ENCODE measurements at regions not wholly inside any gene's neighbourhood (a gene's known extent, or its start where the extent isn't known, plus 50 kb on each side); places are given as distances from the start of the nearest gene placed in this dataset.

- Mint-ChIP-seq H3K27ac (peak overlapping the region in 1 of 9 donors; percentile 21), H3K4me1 (peaks cover 0 to 15% (median 8%) of the 10 kb centered on the region in 7 donors), H3K9me3 (peaks cover 0 to 4% (median 0%) of the 10 kb centered on the region in 11 donors), H3K27me3 (peaks cover 0 to 14% (median 4%) of the 10 kb centered on the region in 5 donors), H3K4me3 (no peak overlapping the region), H3K36me3 (no peaks in the 10 kb centered on the region)
- Histone ChIP-seq H3K4me3 (ENCODE audit: low read length) (no peak overlapping the region), H3K36me3 (ENCODE audit: control insufficient read depth in 2 of 3, insufficient read depth in 3 of 3, low read length in 3 of 3) (no peaks in the 10 kb centered on the region), H3K27ac (ENCODE audit: low read depth, low read length) (no peak overlapping the region), H3K9me3 (ENCODE audit: control insufficient read depth in 2 of 3, low read length in 3 of 3) (no peaks in the 10 kb centered on the region), H3K27me3 (ENCODE audit: control insufficient read depth in 2 of 2, insufficient read depth in 2 of 2, low read length in 2 of 2) (no peaks in the 10 kb centered on the region), H3K4me1 (ENCODE audit: control insufficient read depth in 2 of 2, insufficient read depth in 2 of 2, low read length in 2 of 2) (no peaks in the 10 kb centered on the region)
- ATAC-seq (no peak), DNase-seq (no peak)
- CTCF ChIA-PET, result interaction anchor here (0.6 kb wide), 1 partner anchor 501 kb away, joined by 4 read pairs; no protein-coding TSS in a partner anchor
- POLR2A ChIA-PET, result no interaction called here
- intact Hi-C loops (cut with micrococcal nuclease), result no loop called here
These were observed 54.3 kb upstream of the APCDD1L start for GRCh38 chr20:58569241-58570125.

GRCh38 chr20:58568483-58569240 is 53.5 kb upstream of the APCDD1L start:
- Mint-ChIP-seq H3K9me3 (peaks cover 0 to 5% (median 1%) of the 10 kb centered on the region in 11 donors), H3K27ac (peak overlapping the region in 1 of 9 donors; percentile 21), H3K4me3 (no peak overlapping the region), H3K4me1 (peaks cover 0 to 15% (median 8%) of the 10 kb centered on the region in 7 donors), H3K27me3 (peaks cover 0 to 14% (median 4%) of the 10 kb centered on the region in 5 donors), H3K36me3 (peaks cover 0 to 2% (median 0%) of the 10 kb centered on the region in 5 donors)
- ChIA-PET POLR2A (no interaction called here), CTCF (interaction anchor here (0.6 kb wide), 1 partner anchor 500 kb away, joined by 4 read pairs; no protein-coding TSS in a partner anchor)
- Histone ChIP-seq H3K27ac (ENCODE audit: low read depth, low read length) (no peak overlapping the region), H3K4me3 (ENCODE audit: low read length) (no peak overlapping the region), H3K27me3 (ENCODE audit: control insufficient read depth in 2 of 2, insufficient read depth in 2 of 2, low read length in 2 of 2) (no peaks in the 10 kb centered on the region), H3K36me3 (ENCODE audit: control insufficient read depth in 2 of 3, insufficient read depth in 3 of 3, low read length in 3 of 3) (no peaks in the 10 kb centered on the region), H3K4me1 (ENCODE audit: control insufficient read depth in 2 of 2, insufficient read depth in 2 of 2, low read length in 2 of 2) (no peaks in the 10 kb centered on the region), H3K9me3 (ENCODE audit: control insufficient read depth in 2 of 3, low read length in 3 of 3) (no peaks in the 10 kb centered on the region)
- intact Hi-C loops (cut with micrococcal nuclease), result no loop called here
- ATAC-seq (no peak), DNase-seq (no peak)

- intact Hi-C loops (cut with micrococcal nuclease), result no loop called here
- no peak overlapping the region for H3K27ac Mint-ChIP-seq
- ChIA-PET POLR2A (no interaction called here), CTCF (no interaction called here)
- H3K4me3 ChIP-seq (ENCODE audit: low read length), result no peak overlapping the region
- H3K4me1 Mint-ChIP-seq, result peaks cover 0 to 15% (median 8%) of the 10 kb centered on the region in 7 donors
- no peaks in the 10 kb centered on the region for H3K27me3 ChIP-seq (ENCODE audit: control insufficient read depth in 2 of 2, insufficient read depth in 2 of 2, low read length in 2 of 2)
- no peaks in the 10 kb centered on the region for H3K4me1 ChIP-seq (ENCODE audit: control insufficient read depth in 2 of 2, insufficient read depth in 2 of 2, low read length in 2 of 2)
- DNase-seq, result no peak
- no peak overlapping the region for H3K27ac ChIP-seq (ENCODE audit: low read depth, low read length)
- peaks cover 0 to 10% (median 2%) of the 10 kb centered on the region in 11 donors for H3K9me3 Mint-ChIP-seq
- no peaks in the 10 kb centered on the region for H3K9me3 ChIP-seq (ENCODE audit: control insufficient read depth in 2 of 3, low read length in 3 of 3)
- H3K4me3 Mint-ChIP-seq, result no peak overlapping the region
- peaks cover 0 to 14% (median 4%) of the 10 kb centered on the region in 5 donors for H3K27me3 Mint-ChIP-seq
- no peak for ATAC-seq
- H3K36me3 ChIP-seq (ENCODE audit: control insufficient read depth in 2 of 3, insufficient read depth in 3 of 3, low read length in 3 of 3), result no peaks in the 10 kb centered on the region
- H3K36me3 Mint-ChIP-seq, result peaks cover 0 to 7% (median 0%) of the 10 kb centered on the region in 5 donors
These were observed 52.9 kb upstream of the APCDD1L start for GRCh38 chr20:58568126-58568482.

- Mint-ChIP-seq H3K27ac (no peak overlapping the region), H3K36me3 (peaks cover 0 to 7% (median 0%) of the 10 kb centered on the region in 5 donors), H3K4me3 (no peak overlapping the region), H3K9me3 (peaks cover 0 to 10% (median 2%) of the 10 kb centered on the region in 11 donors), H3K27me3 (peaks cover 0 to 13% (median 5%) of the 10 kb centered on the region in 5 donors), H3K4me1 (peaks cover 0 to 15% (median 8%) of the 10 kb centered on the region in 7 donors)
- ChIA-PET CTCF (interaction anchor here (0.6 kb wide), 2 partner anchors 13 to 102 kb away, joined by 3 read pairs; no protein-coding TSS in a partner anchor), POLR2A (no interaction called here)
- Histone ChIP-seq H3K36me3 (ENCODE audit: control insufficient read depth in 2 of 3, insufficient read depth in 3 of 3, low read length in 3 of 3) (no peaks in the 10 kb centered on the region), H3K27me3 (ENCODE audit: control insufficient read depth in 2 of 2, insufficient read depth in 2 of 2, low read length in 2 of 2) (no peaks in the 10 kb centered on the region), H3K4me1 (ENCODE audit: control insufficient read depth in 2 of 2, insufficient read depth in 2 of 2, low read length in 2 of 2) (no peaks in the 10 kb centered on the region), H3K27ac (ENCODE audit: low read depth, low read length) (no peak overlapping the region), H3K9me3 (ENCODE audit: control insufficient read depth in 2 of 3, low read length in 3 of 3) (no peaks in the 10 kb centered on the region), H3K4me3 (ENCODE audit: low read length) (no peak overlapping the region)
- ATAC-seq (no peak), DNase-seq (no peak)
- intact Hi-C loops (cut with micrococcal nuclease), result no loop called here
These were observed 52.2 kb upstream of the APCDD1L start for GRCh38 chr20:58567437-58567836.

GRCh38 chr20:58566981-58567380 is 51.8 kb upstream of the APCDD1L start:
- H3K36me3 Mint-ChIP-seq, result peaks cover 0 to 7% (median 0%) of the 10 kb centered on the region in 5 donors
- DNase-seq (peak in 2 of 9 donors; percentile 3 to 4), ATAC-seq (no peak)
- H3K27ac Mint-ChIP-seq, result no peak overlapping the region
- Histone ChIP-seq H3K9me3 (ENCODE audit: control insufficient read depth in 2 of 3, low read length in 3 of 3) (no peaks in the 10 kb centered on the region), H3K4me1 (ENCODE audit: control insufficient read depth in 2 of 2, insufficient read depth in 2 of 2, low read length in 2 of 2) (no peaks in the 10 kb centered on the region), H3K27ac (ENCODE audit: low read depth, low read length) (no peak overlapping the region), H3K27me3 (ENCODE audit: control insufficient read depth in 2 of 2, insufficient read depth in 2 of 2, low read length in 2 of 2) (no peaks in the 10 kb centered on the region), H3K36me3 (ENCODE audit: control insufficient read depth in 2 of 3, insufficient read depth in 3 of 3, low read length in 3 of 3) (no peaks in the 10 kb centered on the region), H3K4me3 (ENCODE audit: low read length) (no peak overlapping the region)
- peaks cover 0 to 9% (median 5%) of the 10 kb centered on the region in 5 donors for H3K27me3 Mint-ChIP-seq
- CTCF ChIA-PET, result interaction anchor here (0.6 kb wide), 2 partner anchors 13 to 102 kb away, joined by 3 read pairs; no protein-coding TSS in a partner anchor
- H3K4me3 Mint-ChIP-seq, result no peak overlapping the region
- POLR2A ChIA-PET, result no interaction called here
- H3K4me1 Mint-ChIP-seq, result peaks cover 0 to 15% (median 8%) of the 10 kb centered on the region in 7 donors
- H3K9me3 Mint-ChIP-seq, result peaks cover 0 to 10% (median 2%) of the 10 kb centered on the region in 11 donors
- intact Hi-C loops (cut with micrococcal nuclease), result no loop called here

GRCh38 chr20:58565461-58566175 is 50.4 kb upstream of the APCDD1L start:
- intact Hi-C loops (cut with micrococcal nuclease), result no loop called here
- peaks cover 0 to 16% (median 5%) of the 10 kb centered on the region in 5 donors for H3K27me3 Mint-ChIP-seq
- CTCF ChIA-PET, result no interaction called here

More at GRCh38 chr20:58565461-58566175, 50.4 kb upstream of the APCDD1L start:
- Mint-ChIP-seq H3K9me3 (peaks cover 0 to 15% (median 2%) of the 10 kb centered on the region in 11 donors), H3K4me3 (no peak overlapping the region), H3K27ac (no peak overlapping the region), H3K4me1 (peaks cover 0 to 15% (median 8%) of the 10 kb centered on the region in 7 donors), H3K36me3 (peaks cover 0 to 7% (median 0%) of the 10 kb centered on the region in 5 donors)
- Histone ChIP-seq H3K36me3 (ENCODE audit: control insufficient read depth in 2 of 3, insufficient read depth in 3 of 3, low read length in 3 of 3) (no peaks in the 10 kb centered on the region), H3K4me3 (ENCODE audit: low read length) (no peak overlapping the region), H3K27ac (ENCODE audit: low read depth, low read length) (no peak overlapping the region), H3K9me3 (ENCODE audit: control insufficient read depth in 2 of 3, low read length in 3 of 3) (no peaks in the 10 kb centered on the region), H3K4me1 (ENCODE audit: control insufficient read depth in 2 of 2, insufficient read depth in 2 of 2, low read length in 2 of 2) (no peaks in the 10 kb centered on the region), H3K27me3 (ENCODE audit: control insufficient read depth in 2 of 2, insufficient read depth in 2 of 2, low read length in 2 of 2) (no peaks in the 10 kb centered on the region)
- no peak for DNase-seq
- ATAC-seq, result no peak
- POLR2A ChIA-PET, result no interaction called here
